ENCODE measurements at regions not wholly inside any gene's neighbourhood (a gene's known extent, or its start where the extent isn't known, plus 50 kb on each side); places are given as distances from the start of the nearest gene placed in this dataset.

DNA sequence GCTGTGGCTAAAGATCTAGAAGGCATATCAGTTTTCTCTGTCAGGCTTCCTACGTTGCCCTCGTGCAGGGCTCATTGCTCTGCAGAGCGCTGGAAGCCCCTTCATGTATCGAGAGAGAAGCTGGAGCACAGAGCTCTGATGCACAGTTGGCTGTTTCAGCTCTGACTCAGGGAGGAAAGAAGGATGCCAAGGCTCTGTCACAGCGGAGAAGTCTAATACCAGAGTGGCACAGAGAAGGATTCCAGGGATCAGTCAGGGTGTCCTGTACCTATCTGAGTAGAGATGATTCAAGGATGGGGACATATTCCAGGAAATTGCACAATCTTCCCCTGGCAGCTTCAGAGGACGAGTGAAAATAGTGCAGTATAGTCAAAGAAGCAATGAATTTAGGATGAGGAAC, 179.2 kb upstream of the FMN2 start:
- no peaks in the 10 kb centered on the region for H3K79me2 ChIP-seq (ENCODE audit: control insufficient read depth in 1 of 2, insufficient read depth in 2 of 2, low read length in 2 of 2)
- no peaks in the 10 kb centered on the region; a peak in 1 of 4 replicates for H3K9me3 ChIP-seq (ENCODE audit: insufficient read depth in 2 of 2, low read depth in 1 of 2, low read length in 1 of 2)
- H4K8ac ChIP-seq (ENCODE audit: extremely low read depth, insufficient read depth, low read length) = no peak overlapping the region
- ChIA-PET POLR2A (ENCODE audit: partially characterized antibody) (no interaction called here), CTCF (ENCODE audit: partially characterized antibody) (interaction anchor here (0.9 to 1.2 kb wide), 4 partner anchors 23 to 235 kb away, joined by 3 to 4 read pairs (median 4); no protein-coding TSS in a partner anchor)
- WGBS, 2 experiments (ENCODE audit: extremely low coverage in 1 of 2, insufficient coverage in 1 of 2, insufficient read length in 1 of 2, insufficient replicate concordance in 2 of 2, low coverage in 1 of 2, low lambda C conversion rate in 2 of 2, missing lambda C conversion rate in 1 of 2) = 91% methylated on average over 6 of the region's 6 CpGs; no CpG with 5 or more reads in 1 of the 2 experiments
- H3K79me1 ChIP-seq (ENCODE audit: low read depth, low read length) = no peaks in the 10 kb centered on the region
- H3K9ac ChIP-seq (replicated peaks in 1 of 4; ENCODE audit: extremely low read depth in 1 of 4, low read depth in 3 of 4, low read length in 3 of 4) = no peak overlapping the region
- H4K91ac ChIP-seq (replicated peaks; ENCODE audit: insufficient read length, low read length) = no peak overlapping the region
- H2AK5ac ChIP-seq (ENCODE audit: low read depth, low read length) = no peak overlapping the region
- H4K20me1 ChIP-seq (replicated peaks in 1 of 2; ENCODE audit: control insufficient read depth in 1 of 2, insufficient read depth in 2 of 2, low read length in 2 of 2) = no peaks in the 10 kb centered on the region
- H4K5ac ChIP-seq (ENCODE audit: insufficient read length, low read depth, low read length) = no peak overlapping the region
- H3K18ac ChIP-seq (ENCODE audit: extremely low read depth, low read length) = no peak overlapping the region
- H3K4me1 ChIP-seq (replicated peaks in 1 of 4; ENCODE audit: control insufficient read depth in 3 of 4, insufficient read depth in 4 of 4, low read length in 3 of 4) = peaks cover 0 to 9% (median 4%) of the 10 kb centered on the region in 4 experiments; a peak in 4 of 7 replicates
- H3K4me3 ChIP-seq (ENCODE audit: extremely low read depth in 1 of 4, insufficient read depth in 2 of 4, low read depth in 3 of 4, low read length in 4 of 4) = no peak overlapping the region
- H3K4ac ChIP-seq (replicated peaks; ENCODE audit: insufficient read length, low read depth, low read length) = no peak overlapping the region
- H3K4me2 ChIP-seq (ENCODE audit: insufficient read depth in 1 of 2, low read depth in 2 of 2, low read length in 2 of 2) = no peak overlapping the region
- H2BK12ac ChIP-seq (ENCODE audit: low read depth, low read length) = no peak overlapping the region
- no peak overlapping the region for H2BK5ac ChIP-seq (ENCODE audit: low read depth, low read length)
- H3K27ac ChIP-seq (ENCODE audit: low read depth, low read length) = no peak overlapping the region; the same call in 1 of the 2 replicates
- FAIRE-seq = no peak
- H3K23me2 ChIP-seq (ENCODE audit: low read depth, low read length) = no peaks in the 10 kb centered on the region
- H3K23ac ChIP-seq (ENCODE audit: insufficient read length) = no peak overlapping the region
- no peak overlapping the region for H2BK20ac ChIP-seq (ENCODE audit: low read length)
- H3K27me3 ChIP-seq (replicated peaks in 1 of 4; ENCODE audit: control insufficient read depth in 3 of 4, extremely low read depth in 1 of 4, insufficient read depth in 3 of 4, low read length in 3 of 4) = no peaks in the 10 kb centered on the region
- H3K14ac ChIP-seq (ENCODE audit: insufficient read length) = no peak overlapping the region
- no peak overlapping the region for H2BK15ac ChIP-seq (ENCODE audit: low read length)
- H3K56ac ChIP-seq (replicated peaks; ENCODE audit: insufficient read length, low read depth, low read length) = no peak overlapping the region
- 0 out of 8 replicates have a peak, but pooled peaks cover 0 to 4% (median 0%) of the 10 kb centered on the region in 4 experiments for H3K36me3 ChIP-seq (ENCODE audit: control insufficient read depth in 2 of 4, insufficient read depth in 4 of 4, low read length in 3 of 4)
- H2BK120ac ChIP-seq (replicated peaks; ENCODE audit: low read depth, low read length) = no peak overlapping the region
- no peak overlapping the region for H2AFZ ChIP-seq (ENCODE audit: low read length)
- no peak for DNase-seq (ENCODE audit: low read depth in 1 of 2, low spot score in 2 of 2)
- TF ChIP-seq EZH2 (IDR thresholded peaks at IDR 0.05; ENCODE audit: low read depth, low read length, severe bottlenecking) (no peak), CEBPB (IDR thresholded peaks at IDR 0.05; ENCODE audit: low read depth, low read length) (no peak), RXRA (IDR thresholded peaks at IDR 0.05; ENCODE audit: insufficient read depth, low read depth, low read length) (no peak), BACH1 (IDR thresholded peaks at IDR 0.05; ENCODE audit: low read length) (no peak), PHF8 (conservative IDR thresholded peaks at IDR 0.05; ENCODE audit: low read depth, low read length) (no peak), NANOG (IDR thresholded peaks at IDR 0.05; ENCODE audit: insufficient read depth, low read depth, low read length, poor library complexity, severe bottlenecking) (no peak)

Data from H1 (cell line).